Mesenchymal stem cell (in vitro differentiated cells and primary cell): ENCODE measurements at regions not wholly inside any gene's neighbourhood (a gene's known extent, or its start where the extent isn't known, plus 50 kb on each side); places are given as distances from the start of the nearest gene placed in this dataset.

ENCODE experiments used
- DNase-seq: peaks from one replicate; pipeline ENCODE4 v3.0.0-alpha.2; 2013
- H2AFZ ChIP-seq: one replicate; pipeline ENCODE4 v1.6.1; 2013; ENCODE audit warnings: low read depth, mild to moderate bottlenecking, control low read depth, inconsistent platforms, low read length, moderate library complexity
- H2AK5ac ChIP-seq: 2 replicates; pipeline ENCODE4 v1.6.1; 2013; ENCODE audit warnings: low read length, moderate library complexity, mild to moderate bottlenecking, inconsistent platforms; ENCODE audit not compliant: severe bottlenecking
- H2BK120ac ChIP-seq: one replicate; pipeline ENCODE4 v1.6.1; 2013; ENCODE audit warnings: low read depth, mild to moderate bottlenecking, inconsistent platforms, low read length, moderate library complexity
- H2BK12ac ChIP-seq, 2 experiments: one replicate each; pipeline ENCODE4 v1.6.1; 2013; ENCODE audit warnings: inconsistent platforms in 2 of 2, low read length in 2 of 2, mild to moderate bottlenecking in 2 of 2, moderate library complexity in 2 of 2, control low read depth in 1 of 2
- H2BK15ac ChIP-seq: one replicate; pipeline ENCODE4 v1.6.1; 2013; ENCODE audit warnings: mild to moderate bottlenecking, low read depth, inconsistent platforms; ENCODE audit not compliant: poor library complexity, severe bottlenecking
- H2BK5ac ChIP-seq: 2 replicates; pipeline ENCODE4 v1.6.1; 2013; ENCODE audit warnings: low read depth, mild to moderate bottlenecking, low read length, control low read depth, inconsistent platforms; ENCODE audit not compliant: poor library complexity, severe bottlenecking
- H3K14ac ChIP-seq, 2 experiments: one replicate each; pipeline ENCODE4 v1.6.1; 2013; ENCODE audit warnings: inconsistent platforms in 2 of 2, low read length in 2 of 2, control low read depth in 1 of 2, mild to moderate bottlenecking in 1 of 2, moderate library complexity in 1 of 2
- H3K18ac ChIP-seq, 2 experiments: one replicate each; pipeline ENCODE4 v1.6.1; 2013; ENCODE audit warnings: inconsistent platforms in 2 of 2, low read length in 2 of 2, control low read depth in 1 of 2, low read depth in 1 of 2, mild to moderate bottlenecking in 1 of 2
- H3K23ac ChIP-seq, 2 experiments: one replicate each; pipeline ENCODE4 v1.6.1; 2013; ENCODE audit warnings: inconsistent platforms in 2 of 2, low read length in 2 of 2, mild to moderate bottlenecking in 2 of 2, moderate library complexity in 2 of 2, control low read depth in 1 of 2
- H3K27ac ChIP-seq: 2 replicates; pipeline ENCODE4 v1.5.1; 2013; ENCODE audit warnings: mild to moderate bottlenecking, moderate library complexity, low read length, control low read depth, inconsistent platforms; ENCODE audit not compliant: poor library complexity, severe bottlenecking
- H3K27me3 ChIP-seq, 2 experiments: 2 replicates each; pipeline versions ENCODE4 v1.6.1 to v1.7.0; 2013; ENCODE audit warnings: low read length in 2 of 2, mild to moderate bottlenecking in 2 of 2, moderate library complexity in 2 of 2, control low read depth in 1 of 2, inconsistent platforms in 1 of 2; ENCODE audit not compliant: control insufficient read depth in 1 of 2, insufficient read depth in 1 of 2
- H3K36me3 ChIP-seq, 2 experiments: 2 replicates each; pipeline versions ENCODE4 v1.6.1 to v1.7.0; 2013; ENCODE audit warnings: low read length in 2 of 2, control low read depth in 1 of 2, inconsistent platforms in 1 of 2, low read depth in 1 of 2, mild to moderate bottlenecking in 1 of 2; ENCODE audit not compliant: insufficient read depth in 2 of 2, control insufficient read depth in 1 of 2
- H3K4ac ChIP-seq, 2 experiments: one replicate each; pipeline ENCODE4 v1.6.1; 2013; ENCODE audit warnings: inconsistent platforms in 2 of 2, low read length in 2 of 2, mild to moderate bottlenecking in 2 of 2, moderate library complexity in 2 of 2, control low read depth in 1 of 2, low read depth in 1 of 2
- H3K4me1 ChIP-seq: 2 replicates; pipeline ENCODE4 v1.6.1; 2013; ENCODE audit warnings: low read depth, low read length, control low read depth; ENCODE audit not compliant: control insufficient read depth, insufficient read depth
- H3K4me2 ChIP-seq: 2 replicates; pipeline ENCODE4 v1.6.1; 2013; ENCODE audit warnings: low read length, mild to moderate bottlenecking, inconsistent platforms; ENCODE audit not compliant: poor library complexity, severe bottlenecking
- H3K4me3 ChIP-seq, 2 experiments: 2 replicates each; pipeline versions ENCODE4 v1.5.1 to v1.7.0; 2013; ENCODE audit warnings: low read length in 2 of 2, mild to moderate bottlenecking in 2 of 2, control low read depth in 1 of 2, low read depth in 1 of 2; ENCODE audit not compliant: insufficient read depth in 1 of 2
- H3K79me1 ChIP-seq: replicated peaks from 2 replicates; pipeline ENCODE4 v1.6.1; 2013; ENCODE audit warnings: mild to moderate bottlenecking, control low read depth, low read length, inconsistent platforms; ENCODE audit not compliant: poor library complexity, severe bottlenecking
- H3K9ac ChIP-seq: 2 replicates; pipeline ENCODE4 v1.7.0; 2013; ENCODE audit warnings: mild to moderate bottlenecking, low read length, moderate library complexity
- H3K9me3 ChIP-seq: 2 replicates; pipeline ENCODE4 v1.7.0; 2013; ENCODE audit warnings: mild to moderate bottlenecking, low read length; ENCODE audit not compliant: control insufficient read depth
- H4K8ac ChIP-seq: one replicate; pipeline ENCODE4 v1.6.1; 2013; ENCODE audit warnings: inconsistent platforms, mild to moderate bottlenecking, low read length, moderate library complexity
- H4K91ac ChIP-seq: one replicate; pipeline ENCODE4 v1.6.1; 2013; ENCODE audit warnings: mild to moderate bottlenecking, low read length, inconsistent platforms
- WGBS: methylation state at CpG from one replicate; pipeline ENCODE4 v1.1.7; 2013; ENCODE audit warnings: mixed read lengths; 5-methylcytosine and 5-hydroxymethylcytosine counted together

DNA sequence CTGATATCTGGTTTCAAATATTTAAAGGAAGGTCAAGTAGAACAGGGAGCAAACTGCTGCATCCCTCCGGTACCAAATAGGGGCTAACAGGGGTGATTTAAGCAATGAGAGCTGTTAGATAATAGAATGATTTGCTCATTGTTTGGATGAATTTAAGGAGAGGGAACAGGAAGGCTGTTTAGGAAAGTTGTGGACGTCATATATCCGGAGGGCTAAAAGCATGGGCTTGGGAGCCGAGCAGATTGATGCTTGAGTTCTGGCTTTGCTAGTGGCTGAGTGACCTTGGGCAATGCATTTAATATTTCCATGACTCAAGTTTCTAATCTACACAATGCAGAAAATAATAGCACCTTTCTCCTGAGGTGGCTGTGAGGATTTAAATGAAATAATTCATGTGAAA, 85.4 kb upstream of the RPS23 start:
- H3K27me3 ChIP-seq, result no peaks in the 10 kb centered on the region

DNA sequence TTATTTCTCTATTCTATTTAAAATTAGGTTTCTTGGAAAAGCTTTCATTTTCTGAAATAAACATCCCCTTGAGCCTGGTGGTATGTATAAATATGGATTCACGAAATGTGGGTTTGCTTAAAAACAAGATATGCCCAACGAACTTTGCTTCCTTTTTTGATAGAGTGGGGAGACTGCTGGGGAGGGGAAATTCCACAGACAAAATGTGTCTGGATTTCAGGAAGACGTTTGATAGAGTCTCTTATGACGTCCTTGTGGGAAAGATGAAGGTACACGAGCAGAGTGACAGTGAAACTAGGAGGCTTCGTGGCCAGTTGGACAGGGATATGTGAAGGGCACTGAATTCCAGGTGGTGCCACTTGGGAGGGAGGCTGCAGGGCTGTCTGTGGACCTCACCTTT, 84.5 kb upstream of the RPS23 start:
- Histone ChIP-seq H3K4me3 (no peak overlapping the region), H3K36me3 (no peaks in the 10 kb centered on the region), H4K91ac (no peak overlapping the region), H3K4me2 (no peak overlapping the region), H2BK5ac (no peak overlapping the region), H2AK5ac (no peak overlapping the region), H2BK15ac (no peak overlapping the region), H3K18ac (no peak overlapping the region), H3K4me1 (peaks cover 5% of the 10 kb centered on the region), H3K14ac (no peak overlapping the region), H3K23ac (no peak overlapping the region), H3K79me1 (no peaks in the 10 kb centered on the region), H2AFZ (no peak overlapping the region), H2BK120ac (no peak overlapping the region), H3K9me3 (no peaks in the 10 kb centered on the region), H3K27ac (no peak overlapping the region), H3K27me3 (no peaks in the 10 kb centered on the region), H3K9ac (no peak overlapping the region), H4K8ac (no peak overlapping the region), H2BK12ac (no peak overlapping the region), H3K4ac (no peak overlapping the region)
- WGBS, result 86% methylated on average over 6 of the region's 6 CpGs
- DNase-seq, result no peak

More for the DNA sequence above, 85.4 kb upstream of the RPS23 start:
- no peak overlapping the region for H3K4ac ChIP-seq
- H2AK5ac ChIP-seq, result no peak overlapping the region
- H3K4me2 ChIP-seq, result no peak overlapping the region
- H2BK5ac ChIP-seq, result no peak overlapping the region
- H2AFZ ChIP-seq, result no peak overlapping the region
- H3K9ac ChIP-seq, result no peak overlapping the region
- H3K36me3 ChIP-seq, result no peaks in the 10 kb centered on the region
- no peaks in the 10 kb centered on the region for H3K79me1 ChIP-seq
- H4K91ac ChIP-seq, result no peak overlapping the region
- no peak overlapping the region for H2BK15ac ChIP-seq
- H3K4me3 ChIP-seq, result no peak overlapping the region
- H2BK12ac ChIP-seq, result no peak overlapping the region
- peaks cover 5% of the 10 kb centered on the region for H3K4me1 ChIP-seq
- no peak overlapping the region for H3K27ac ChIP-seq
- no peak overlapping the region for H2BK120ac ChIP-seq
- 79% methylated on average over 3 of the region's 4 CpGs for WGBS
- no peak overlapping the region for H3K23ac ChIP-seq
- H3K9me3 ChIP-seq, result no peaks in the 10 kb centered on the region
- no peak overlapping the region for H4K8ac ChIP-seq
- no peak for DNase-seq
- H3K14ac ChIP-seq, result no peak overlapping the region
- no peak overlapping the region for H3K18ac ChIP-seq

DNA sequence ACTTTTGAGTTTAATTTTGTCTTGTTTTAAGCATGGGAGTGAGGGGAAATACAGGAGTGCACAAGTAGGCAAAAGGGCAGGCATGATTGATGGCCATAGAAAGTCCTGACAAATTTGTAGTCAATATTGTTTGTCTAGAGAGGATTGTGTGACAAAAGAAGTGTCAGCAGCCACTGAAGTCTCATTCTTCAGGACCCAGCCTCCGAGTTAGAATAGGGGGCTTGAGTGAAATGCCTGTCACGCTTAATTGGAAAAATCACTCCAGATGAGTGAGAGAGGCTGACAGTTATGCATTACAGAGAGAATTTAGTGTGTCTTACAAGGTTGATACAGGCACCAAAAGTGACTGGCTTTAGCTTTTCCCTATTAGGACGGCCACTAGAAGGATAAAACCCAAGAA, 81.9 kb upstream of the RPS23 start:
- no peaks in the 10 kb centered on the region for H3K9me3 ChIP-seq
- H2BK15ac ChIP-seq, result no peak overlapping the region
- no peak overlapping the region for H3K27ac ChIP-seq
- H4K8ac ChIP-seq, result no peak overlapping the region
- no peak overlapping the region for H2BK5ac ChIP-seq
- no peak overlapping the region for H3K23ac ChIP-seq
- H3K14ac ChIP-seq, result no peak overlapping the region
- H2AFZ ChIP-seq, result no peak overlapping the region
- no peak overlapping the region for H2BK120ac ChIP-seq
- no peak overlapping the region for H4K91ac ChIP-seq
- H3K4me2 ChIP-seq, result no peak overlapping the region
- no peaks in the 10 kb centered on the region for H3K36me3 ChIP-seq
- no peak overlapping the region for H3K4ac ChIP-seq
- no peak overlapping the region for H2BK12ac ChIP-seq
- H3K9ac ChIP-seq, result peak overlapping the region; percentile 8
- peak overlapping the region in 1 of 2 experiments; percentile 27 for H3K4me3 ChIP-seq
- no peaks in the 10 kb centered on the region for H3K79me1 ChIP-seq
- DNase-seq, result no peak
- no peak overlapping the region for H2AK5ac ChIP-seq
- WGBS, result 66% methylated on average over 3 of the region's 3 CpGs
- no peak overlapping the region for H3K18ac ChIP-seq
- H3K4me1 ChIP-seq, result peaks cover 7% of the 10 kb centered on the region
- H3K27me3 ChIP-seq, result no peaks in the 10 kb centered on the region

DNA sequence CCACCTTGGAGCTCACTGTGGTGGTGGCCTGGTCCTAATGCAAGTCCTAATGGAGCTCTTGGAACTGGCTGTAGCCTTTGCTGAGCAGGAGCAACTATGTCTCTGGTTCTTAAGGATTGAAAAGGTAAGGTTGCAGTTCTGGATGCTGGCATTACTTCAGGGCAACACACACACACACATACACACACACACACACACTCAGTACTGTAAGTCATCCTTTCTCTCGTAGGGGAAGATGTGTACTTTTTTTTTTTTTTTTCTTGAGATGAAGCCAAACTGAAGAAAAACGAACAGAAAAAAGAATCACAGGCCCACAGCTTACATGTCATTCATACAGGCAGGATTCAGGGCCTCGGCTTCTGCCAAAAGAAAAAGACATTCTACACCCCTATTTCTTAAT, 81.1 kb upstream of the RPS23 start:
- H3K4ac ChIP-seq, result no peak overlapping the region
- DNase-seq, result no peak
- WGBS, result 92% methylated on average over 3 of the region's 3 CpGs

More for the DNA sequence above, 81.1 kb upstream of the RPS23 start:
- Histone ChIP-seq H4K91ac (no peak overlapping the region), H2BK120ac (no peak overlapping the region), H3K9me3 (no peaks in the 10 kb centered on the region), H2BK5ac (no peak overlapping the region), H2AFZ (no peak overlapping the region), H4K8ac (no peak overlapping the region), H3K4me1 (peaks cover 5% of the 10 kb centered on the region), H3K18ac (peak overlapping the region in 1 of 2 experiments; percentile 11), H2BK15ac (no peak overlapping the region), H3K4me2 (no peak overlapping the region), H3K23ac (no peak overlapping the region), H3K27me3 (no peaks in the 10 kb centered on the region), H3K27ac (no peak overlapping the region), H3K14ac (no peak overlapping the region), H2BK12ac (no peak overlapping the region), H3K36me3 (no peaks in the 10 kb centered on the region), H3K4me3 (no peak overlapping the region), H2AK5ac (no peak overlapping the region), H3K9ac (peak overlapping the region; percentile 8), H3K79me1 (no peaks in the 10 kb centered on the region)
